ENCODE measurements at regions not wholly inside any gene's neighbourhood (a gene's known extent, or its start where the extent isn't known, plus 50 kb on each side); places are given as distances from the start of the nearest gene placed in this dataset.

- DNase-seq, result no peak
Measured at GRCh38 chr20:55586610-55587009, 418.7 kb downstream of the CBLN4 start.

GRCh38 chr20:55584964-55585363 is 420.4 kb downstream of the CBLN4 start:
- no peak for DNase-seq

- no peak for DNase-seq
Measured at GRCh38 chr20:55584307-55584706, 421.0 kb downstream of the CBLN4 start.

- DNase-seq, result no peak
Measured at GRCh38 chr20:55583036-55583435, 422.3 kb downstream of the CBLN4 start.

GRCh38 chr20:55582498-55582897 is 422.8 kb downstream of the CBLN4 start:
- no peak for DNase-seq

- no peak for DNase-seq
Measured at GRCh38 chr20:55581519-55581918, 423.8 kb downstream of the CBLN4 start.

GRCh38 chr20:55580475-55580874 is 424.8 kb downstream of the CBLN4 start:
- no peak for DNase-seq

- DNase-seq, result no peak
Measured at GRCh38 chr20:55579802-55580201, 425.5 kb downstream of the CBLN4 start.

- no peak for DNase-seq
Measured at GRCh38 chr20:55576981-55577380, 428.3 kb downstream of the CBLN4 start.

GRCh38 chr20:55569084-55569483 is 436.2 kb downstream of the CBLN4 start:
- no peak for DNase-seq

GRCh38 chr20:55567826-55568225 is 437.5 kb downstream of the CBLN4 start:
- no peak for DNase-seq

GRCh38 chr20:55565096-55565773 is 440.1 kb downstream of the CBLN4 start:
- no peak for DNase-seq

- DNase-seq, result no peak
Measured at GRCh38 chr20:55561259-55561658, 444.1 kb downstream of the CBLN4 start.

- no peak for DNase-seq
Measured at GRCh38 chr20:55557191-55557590, 448.1 kb downstream of the CBLN4 start.

GRCh38 chr20:55555075-55555650 is 450.2 kb downstream of the CBLN4 start:
- DNase-seq, result no peak

GRCh38 chr20:55544638-55545037 is 460.7 kb downstream of the CBLN4 start:
- DNase-seq, result no peak

GRCh38 chr20:55540486-55540885 is 464.8 kb downstream of the CBLN4 start:
- no peak for DNase-seq

- DNase-seq, result no peak
Measured at GRCh38 chr20:55540013-55540412, 465.3 kb downstream of the CBLN4 start.

- no peak for DNase-seq
Measured at GRCh38 chr20:55538261-55538908, 466.9 kb downstream of the CBLN4 start.

- no peak for DNase-seq
Measured at GRCh38 chr20:55535366-55535765, 470.0 kb downstream of the CBLN4 start.

- DNase-seq, result no peak
Measured at GRCh38 chr20:55533632-55534031, 471.7 kb downstream of the CBLN4 start.

GRCh38 chr20:55530763-55531162 is 474.6 kb downstream of the CBLN4 start:
- no peak for DNase-seq

GRCh38 chr20:55528482-55528881 is 476.8 kb downstream of the CBLN4 start:
- DNase-seq, result no peak

- no peak for DNase-seq
Measured at GRCh38 chr20:55522296-55522815, 483.0 kb downstream of the CBLN4 start.

Measured in SHP77 treated with DMSO at 0.1 percent for 48 hours (cell line).